ENCODE measurements at regions not wholly inside any gene's neighbourhood (a gene's known extent, or its start where the extent isn't known, plus 50 kb on each side); places are given as distances from the start of the nearest gene placed in this dataset.
"Not testable (repeated sequence)": the region's sequence is repeated elsewhere in the genome, so short reads cannot be mapped to it uniquely, and the experiment has no call there.

- not testable (repeated sequence) for H3K9ac ChIP-seq (ENCODE audit: low read length); H3K4me3 ChIP-seq (ENCODE audit: low read length); H3K4me1 ChIP-seq (ENCODE audit: control insufficient read depth, insufficient read depth, low read length); H3K36me3 ChIP-seq (ENCODE audit: control insufficient read depth, insufficient read depth, low read length); H3K27ac ChIP-seq (ENCODE audit: low read depth, low read length); H3K27me3 ChIP-seq (ENCODE audit: control insufficient read depth, insufficient read depth, low read length)
Observed at GRCh38 chr14:34381304-34381703, 80.7 kb downstream of the SPTSSA start.

DNA sequence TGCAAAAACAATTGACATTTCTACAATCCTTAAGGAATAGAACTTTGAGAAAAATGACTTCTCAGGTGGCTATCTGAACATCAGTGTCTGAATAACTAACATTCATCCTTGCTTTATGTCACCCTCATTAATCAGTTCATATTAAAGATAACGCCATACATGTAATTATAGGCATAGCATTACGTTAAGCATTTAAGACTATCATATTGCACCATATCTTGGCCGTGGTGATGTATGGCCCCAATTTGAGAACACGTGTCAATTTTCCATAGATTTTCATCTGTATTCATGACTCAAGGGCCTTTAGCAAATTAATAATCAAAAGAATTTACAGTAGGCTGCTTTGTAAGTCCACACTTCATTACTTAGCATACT, 81.6 kb downstream of the SPTSSA start:
- Histone ChIP-seq H3K27ac (ENCODE audit: low read depth, low read length) (no peak overlapping the region), H3K36me3 (ENCODE audit: control insufficient read depth, insufficient read depth, low read length) (no peaks in the 10 kb centered on the region), H3K27me3 (ENCODE audit: control insufficient read depth, insufficient read depth, low read length) (no peaks in the 10 kb centered on the region), H3K4me1 (ENCODE audit: control insufficient read depth, insufficient read depth, low read length) (no peaks in the 10 kb centered on the region), H3K9ac (ENCODE audit: low read length) (no peak overlapping the region), H3K4me3 (ENCODE audit: low read length) (no peak overlapping the region)

DNA sequence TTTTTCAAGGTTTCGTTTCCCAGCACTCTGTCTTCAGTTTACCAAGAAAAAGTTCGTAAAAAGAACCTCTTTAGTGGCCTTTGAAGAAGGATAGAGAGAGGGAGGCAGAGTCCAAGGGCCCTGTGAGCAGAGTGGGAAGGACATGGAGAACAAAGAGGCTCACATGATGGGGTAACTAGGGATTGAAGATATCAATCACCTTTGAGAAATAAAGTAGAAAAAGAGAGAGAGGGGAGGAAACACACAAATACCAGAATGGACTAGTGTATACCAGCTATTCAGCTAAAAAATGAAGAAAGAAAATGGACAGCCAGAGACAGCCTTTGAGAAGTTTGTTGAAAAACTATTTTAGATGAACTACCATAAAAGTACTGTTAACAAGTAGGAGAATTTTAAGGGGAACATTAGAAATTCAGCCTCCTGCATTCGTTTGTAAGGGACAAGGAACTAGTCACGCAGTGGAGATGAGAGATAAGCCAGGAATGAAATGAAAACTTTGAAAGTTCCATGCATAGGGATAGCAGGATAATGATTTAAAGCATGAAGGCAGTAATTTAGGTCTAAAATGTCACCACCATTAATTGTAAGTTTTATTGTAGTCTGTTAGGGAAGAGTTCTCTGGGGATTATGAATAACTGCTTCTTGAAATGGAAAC, 82.1 kb downstream of the SPTSSA start:
- Histone ChIP-seq H3K27ac (ENCODE audit: low read depth, low read length) (no peak overlapping the region), H3K36me3 (ENCODE audit: control insufficient read depth, insufficient read depth, low read length) (no peaks in the 10 kb centered on the region), H3K4me3 (ENCODE audit: low read length) (no peak overlapping the region), H3K4me1 (ENCODE audit: control insufficient read depth, insufficient read depth, low read length) (no peaks in the 10 kb centered on the region), H3K27me3 (ENCODE audit: control insufficient read depth, insufficient read depth, low read length) (no peaks in the 10 kb centered on the region), H3K9ac (ENCODE audit: low read length) (no peak overlapping the region)

DNA sequence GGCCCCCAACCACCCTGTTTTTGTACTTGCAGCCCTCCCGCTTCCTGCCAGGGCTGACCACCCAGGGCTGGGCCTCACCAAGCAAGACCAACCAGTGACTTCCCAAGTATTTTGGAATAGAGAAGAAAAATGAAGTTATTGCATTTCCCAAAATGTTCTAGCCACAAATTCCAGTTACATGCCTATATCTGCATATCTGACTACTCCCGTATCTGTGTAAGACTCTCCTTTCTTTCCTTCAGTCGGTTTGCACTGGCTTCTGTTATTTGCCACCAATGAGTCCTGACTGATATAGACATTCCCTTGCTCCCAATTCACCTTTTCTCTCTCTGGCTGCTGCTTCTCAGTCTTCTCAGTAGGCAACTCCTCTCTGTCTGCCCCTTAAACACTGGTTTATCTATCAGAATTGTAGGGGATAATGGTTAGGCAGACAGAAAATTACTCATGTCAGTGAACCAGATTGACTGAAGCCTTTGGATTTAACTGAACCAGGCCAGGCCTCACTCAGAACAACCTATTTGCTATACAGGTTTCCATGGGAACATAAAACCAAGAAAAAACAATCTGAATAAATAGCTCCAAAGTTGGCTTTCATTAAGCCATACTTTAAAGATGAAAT, 85.3 kb downstream of the SPTSSA start:
- no peaks in the 10 kb centered on the region for H3K27me3 ChIP-seq (ENCODE audit: control insufficient read depth, insufficient read depth, low read length)
- H3K4me1 ChIP-seq (ENCODE audit: control insufficient read depth, insufficient read depth, low read length), result no peaks in the 10 kb centered on the region
- H3K4me3 ChIP-seq (ENCODE audit: low read length), result no peak overlapping the region
- no peak overlapping the region for H3K9ac ChIP-seq (ENCODE audit: low read length)
- H3K36me3 ChIP-seq (ENCODE audit: control insufficient read depth, insufficient read depth, low read length), result no peaks in the 10 kb centered on the region
- no peak overlapping the region for H3K27ac ChIP-seq (ENCODE audit: low read depth, low read length)

DNA sequence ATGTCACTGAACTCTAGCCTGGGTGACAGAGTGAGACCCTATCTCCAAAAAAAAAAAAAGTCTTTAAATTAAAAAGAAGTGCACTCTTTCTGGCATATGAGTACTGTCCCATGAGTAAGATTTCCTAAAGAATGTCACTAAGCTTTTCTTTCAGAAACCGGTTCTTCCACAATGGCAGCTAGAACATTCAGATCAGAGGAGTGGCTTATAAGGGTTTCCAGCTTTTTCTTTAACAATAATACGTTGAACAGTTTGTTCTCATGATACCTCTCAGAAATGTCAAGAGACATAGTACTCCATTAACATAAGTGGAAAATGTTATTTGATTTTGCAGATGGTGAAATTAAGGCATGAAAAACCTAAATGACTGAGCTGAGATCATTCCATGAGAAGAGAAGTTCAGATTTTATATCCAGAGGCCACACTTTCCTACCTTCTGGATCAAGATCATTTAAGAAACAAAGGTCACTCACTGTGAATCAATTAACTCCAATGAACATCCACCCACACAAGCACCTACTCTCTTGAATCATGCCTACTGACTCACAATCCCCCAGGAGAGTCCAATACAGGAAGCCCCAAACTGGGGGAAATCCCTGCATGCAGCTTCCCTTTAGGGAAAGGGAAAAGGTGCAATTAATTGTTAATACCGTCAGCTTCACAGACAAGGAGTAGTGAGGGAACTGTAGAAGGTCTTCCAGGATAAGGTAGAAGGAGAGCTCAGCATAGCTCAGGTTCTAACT, 86.9 kb downstream of the SPTSSA start:
- Histone ChIP-seq H3K27me3 (ENCODE audit: control insufficient read depth, insufficient read depth, low read length) (no peaks in the 10 kb centered on the region), H3K9ac (ENCODE audit: low read length) (no peak overlapping the region), H3K4me3 (ENCODE audit: low read length) (no peak overlapping the region), H3K36me3 (ENCODE audit: control insufficient read depth, insufficient read depth, low read length) (no peaks in the 10 kb centered on the region), H3K4me1 (ENCODE audit: control insufficient read depth, insufficient read depth, low read length) (no peaks in the 10 kb centered on the region), H3K27ac (ENCODE audit: low read depth, low read length) (no peak overlapping the region)

DNA sequence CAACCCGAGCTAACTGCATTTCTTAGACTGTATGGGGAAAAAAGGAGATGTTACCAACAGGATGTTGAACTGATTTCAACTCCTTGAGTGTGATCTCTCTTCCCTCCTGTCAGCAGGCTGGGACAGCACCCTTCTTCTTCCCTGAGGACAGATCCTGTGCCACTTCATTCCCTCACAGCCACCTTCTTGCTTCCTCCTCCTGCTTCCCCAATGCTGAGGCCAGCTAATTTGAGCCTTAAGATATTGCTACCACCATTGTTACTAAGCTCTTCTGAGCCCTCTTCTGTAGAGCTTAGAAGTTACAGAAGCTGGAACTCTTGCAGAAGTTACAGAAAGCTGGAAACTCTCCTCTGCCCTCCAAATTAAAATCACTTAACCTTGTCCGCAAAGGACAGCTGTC, 88.8 kb downstream of the SPTSSA start:
- Histone ChIP-seq H3K36me3 (ENCODE audit: control insufficient read depth, insufficient read depth, low read length) (no peaks in the 10 kb centered on the region), H3K27me3 (ENCODE audit: control insufficient read depth, insufficient read depth, low read length) (no peaks in the 10 kb centered on the region), H3K4me3 (ENCODE audit: low read length) (no peak overlapping the region), H3K9ac (ENCODE audit: low read length) (no peak overlapping the region), H3K4me1 (ENCODE audit: control insufficient read depth, insufficient read depth, low read length) (no peaks in the 10 kb centered on the region), H3K27ac (ENCODE audit: low read depth, low read length) (no peak overlapping the region)

DNA sequence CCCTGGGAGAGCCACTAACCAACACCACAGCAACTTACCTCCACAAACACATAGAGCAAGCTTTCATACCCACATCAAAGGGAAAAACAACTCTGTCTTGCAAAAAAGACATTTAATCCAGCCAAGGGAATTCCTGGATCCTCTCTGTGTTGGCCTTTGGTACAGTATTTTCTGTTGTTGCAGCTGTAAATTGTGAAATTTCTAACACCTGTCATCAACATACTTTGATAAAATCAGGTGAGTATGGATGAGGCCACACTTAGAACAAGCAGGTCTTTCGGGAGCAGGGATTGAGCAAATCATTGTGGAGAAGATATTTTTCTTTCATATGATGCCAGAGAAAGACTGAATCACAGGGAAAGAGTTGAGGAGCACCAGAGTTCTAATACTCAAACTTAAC, 89.3 kb downstream of the SPTSSA start:
- no peak overlapping the region for H3K27ac ChIP-seq (ENCODE audit: low read depth, low read length)
- H3K27me3 ChIP-seq (ENCODE audit: control insufficient read depth, insufficient read depth, low read length), result no peaks in the 10 kb centered on the region
- H3K4me3 ChIP-seq (ENCODE audit: low read length), result no peak overlapping the region
- no peaks in the 10 kb centered on the region for H3K36me3 ChIP-seq (ENCODE audit: control insufficient read depth, insufficient read depth, low read length)
- no peaks in the 10 kb centered on the region for H3K4me1 ChIP-seq (ENCODE audit: control insufficient read depth, insufficient read depth, low read length)
- no peak overlapping the region for H3K9ac ChIP-seq (ENCODE audit: low read length)

DNA sequence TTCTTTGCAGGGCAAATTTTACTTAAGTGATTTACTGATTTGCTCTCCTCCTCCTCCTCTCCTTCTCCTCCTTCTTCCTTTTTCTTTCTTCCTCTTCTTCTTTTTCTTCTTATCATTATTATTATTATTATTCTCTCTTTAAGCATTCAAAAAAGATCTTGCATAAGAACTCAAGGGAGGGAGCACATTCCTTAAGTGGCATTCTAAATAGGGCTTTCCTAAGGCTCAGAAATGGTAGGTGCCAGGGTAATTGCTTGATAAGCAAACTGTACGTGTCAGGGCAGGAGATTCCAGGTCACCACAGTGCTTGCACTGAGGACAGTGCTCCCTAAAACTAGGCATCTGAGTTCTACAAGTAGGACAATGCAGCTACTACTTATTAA, 92.4 kb downstream of the SPTSSA start:
- H3K9ac ChIP-seq (ENCODE audit: low read length), result no peak overlapping the region
- H3K36me3 ChIP-seq (ENCODE audit: control insufficient read depth, insufficient read depth, low read length), result no peaks in the 10 kb centered on the region
- H3K4me3 ChIP-seq (ENCODE audit: low read length), result no peak overlapping the region
- no peaks in the 10 kb centered on the region for H3K4me1 ChIP-seq (ENCODE audit: control insufficient read depth, insufficient read depth, low read length)
- H3K27ac ChIP-seq (ENCODE audit: low read depth, low read length), result no peak overlapping the region
- no peaks in the 10 kb centered on the region for H3K27me3 ChIP-seq (ENCODE audit: control insufficient read depth, insufficient read depth, low read length)

DNA sequence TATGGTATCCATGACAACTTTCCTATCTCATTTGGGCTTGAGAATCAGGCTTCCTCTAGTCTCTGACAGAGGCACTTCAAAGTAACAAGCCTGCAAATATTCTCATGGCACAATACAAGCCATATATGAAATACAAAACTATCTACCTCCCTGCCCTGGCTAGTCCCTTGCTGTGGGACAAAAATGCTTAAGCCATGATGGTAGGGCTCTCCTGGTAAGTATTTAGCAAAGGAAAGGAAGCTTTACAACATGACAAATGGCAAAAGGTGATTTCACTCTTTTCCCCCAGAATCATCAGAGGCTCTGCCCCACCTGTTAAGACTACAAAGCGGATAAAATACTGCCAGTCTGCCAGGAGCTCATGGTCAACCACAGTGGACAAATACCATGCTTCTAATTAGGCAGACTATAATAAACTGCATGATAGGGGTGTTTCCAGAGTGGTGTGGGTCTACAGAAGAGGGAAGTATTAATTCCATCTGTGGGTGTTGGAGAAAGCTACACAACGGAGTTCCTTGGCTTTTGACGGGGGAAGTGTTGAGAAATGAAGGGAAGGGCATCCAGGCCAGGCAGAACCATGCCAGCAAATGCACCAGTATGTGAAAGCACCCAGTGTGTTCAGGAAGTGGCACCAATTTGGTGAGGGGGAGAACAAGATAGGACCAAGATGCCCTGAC, 92.9 kb downstream of the SPTSSA start:
- no peak overlapping the region for H3K27ac ChIP-seq (ENCODE audit: low read depth, low read length)
- H3K4me3 ChIP-seq (ENCODE audit: low read length), result no peak overlapping the region
- no peaks in the 10 kb centered on the region for H3K27me3 ChIP-seq (ENCODE audit: control insufficient read depth, insufficient read depth, low read length)
- H3K36me3 ChIP-seq (ENCODE audit: control insufficient read depth, insufficient read depth, low read length), result no peaks in the 10 kb centered on the region
- H3K4me1 ChIP-seq (ENCODE audit: control insufficient read depth, insufficient read depth, low read length), result no peaks in the 10 kb centered on the region
- no peak overlapping the region for H3K9ac ChIP-seq (ENCODE audit: low read length)

GRCh38 chr14:34368115-34368970, 93.7 kb downstream of the SPTSSA start:
- no peak overlapping the region for H3K27ac ChIP-seq (ENCODE audit: low read depth, low read length)

GRCh38 chr14:34365309-34365915, 96.6 kb downstream of the SPTSSA start:
- H3K9ac ChIP-seq (ENCODE audit: low read length), result no peak overlapping the region

More at GRCh38 chr14:34368115-34368970, 93.7 kb downstream of the SPTSSA start:
- Histone ChIP-seq H3K27me3 (ENCODE audit: control insufficient read depth, insufficient read depth, low read length) (no peaks in the 10 kb centered on the region), H3K36me3 (ENCODE audit: control insufficient read depth, insufficient read depth, low read length) (no peaks in the 10 kb centered on the region), H3K4me1 (ENCODE audit: control insufficient read depth, insufficient read depth, low read length) (no peaks in the 10 kb centered on the region), H3K4me3 (ENCODE audit: low read length) (no peak overlapping the region), H3K9ac (ENCODE audit: low read length) (no peak overlapping the region)

More at GRCh38 chr14:34365309-34365915, 96.6 kb downstream of the SPTSSA start:
- Histone ChIP-seq H3K4me1 (ENCODE audit: control insufficient read depth, insufficient read depth, low read length) (no peaks in the 10 kb centered on the region), H3K27me3 (ENCODE audit: control insufficient read depth, insufficient read depth, low read length) (no peaks in the 10 kb centered on the region), H3K4me3 (ENCODE audit: low read length) (no peak overlapping the region), H3K36me3 (ENCODE audit: control insufficient read depth, insufficient read depth, low read length) (no peaks in the 10 kb centered on the region), H3K27ac (ENCODE audit: low read depth, low read length) (no peak overlapping the region)
